Right cardiac atrium (tissue), 5 donors: ENCODE measurements at regions not wholly inside any gene's neighbourhood (a gene's known extent, or its start where the extent isn't known, plus 50 kb on each side); places are given as distances from the start of the nearest gene placed in this dataset.

Experiments used
- ATAC-seq, 2 donors: fragments of 200-7000 bp; cut with Tn5 transposase; one replicate each; pipeline versions ENCODE4 v1.8.0 to v1.9.1; 2020; ENCODE audit warnings: moderate library complexity in 2 of 2, mild to moderate bottlenecking in 1 of 2
- DNase-seq, 3 donors: peaks; one replicate each; pipeline ENCODE4 v3.0.0-alpha.2; 2020
- H3K27ac ChIP-seq: one replicate; pipeline ENCODE4 v1.5.1; 2013; ENCODE audit warnings: mild to moderate bottlenecking, low read length, control low read depth, moderate library complexity
- H3K27me3 ChIP-seq: one replicate; pipeline ENCODE4 v1.6.1; 2013; ENCODE audit not compliant: control insufficient read depth, insufficient read depth
- H3K4me1 ChIP-seq: one replicate; pipeline ENCODE4 v1.6.1; 2013; ENCODE audit warnings: low read length; ENCODE audit not compliant: control insufficient read depth, insufficient read depth
- H3K4me3 ChIP-seq: one replicate; pipeline ENCODE4 v1.5.1; 2013; ENCODE audit warnings: low read length, control low read depth
- H3K9me3 ChIP-seq: one replicate; pipeline ENCODE4 v1.6.1; 2013; ENCODE audit warnings: low read length; ENCODE audit not compliant: control insufficient read depth
- WGBS: extraction: QIAGEN DNeasy Blood & Tissue Kit; methylation state at CpG from one replicate; pipeline ENCODE4 v1.1.7; 2013; 5-methylcytosine and 5-hydroxymethylcytosine counted together
- intact Hi-C, 4 donors: fragments of 100-400 bp; cut with DNase I; formaldehyde crosslinking; loops; one replicate each; pipeline versions ENCODE4 v1.11.0 to v1.14.0; 2022 to 2023
- donor health status: healthy with polysubstance abuse.
- donor health status: DM: no; HTN: yes; CAD: no.
- donor health status: DM: no; HTN: no; CAD: no.
- donor health status: DM: no; HTN: yes; CAD: no; lungs with severe emphysema.
- donor health status: DM: yes; HTN: yes; CAD: no.

- peak in 1 of 3 donors; percentile 16 for DNase-seq
- ATAC-seq, result no peak
- no peak overlapping the region for H3K27ac ChIP-seq
- 60% methylated on average over 20 of the region's 20 CpGs for WGBS
- no peaks in the 10 kb centered on the region for H3K4me1 ChIP-seq
- H3K9me3 ChIP-seq, result peaks cover 2% of the 10 kb centered on the region
- H3K27me3 ChIP-seq, result no peaks in the 10 kb centered on the region
- no peak overlapping the region for H3K4me3 ChIP-seq
- intact Hi-C loops, result no loop called here
Observed at GRCh38 chr9:135328485-135329417, 150.8 kb upstream of the PPP1R26 start.

- Histone ChIP-seq H3K27me3 (no peaks in the 10 kb centered on the region), H3K4me1 (no peaks in the 10 kb centered on the region), H3K4me3 (no peak overlapping the region), H3K9me3 (peaks cover 2% of the 10 kb centered on the region), H3K27ac (no peak overlapping the region)
- 51% methylated on average over 21 of the region's 21 CpGs for WGBS
- intact Hi-C loops, result loop anchor here in 1 of 4 donors (2.0 kb wide), 1 partner anchor 19 kb away; no protein-coding TSS in a partner anchor
- peak in 1 of 3 donors; percentile 21 for DNase-seq
- no peak for ATAC-seq
Observed at GRCh38 chr9:135329571-135330306, 149.8 kb upstream of the PPP1R26 start.

GRCh38 chr9:135330307-135330631 lies 149.3 kb upstream of the PPP1R26 start:
- Histone ChIP-seq H3K4me3 (no peak overlapping the region), H3K27ac (no peak overlapping the region), H3K27me3 (no peaks in the 10 kb centered on the region), H3K4me1 (no peaks in the 10 kb centered on the region), H3K9me3 (peaks cover 2% of the 10 kb centered on the region)
- WGBS, result 76% methylated on average over 6 of the region's 6 CpGs
- ATAC-seq (no peak), DNase-seq (peak in 1 of 3 donors; percentile 12)
- intact Hi-C loops, result loop anchor here in 1 of 4 donors (2.0 kb wide), 1 partner anchor 19 kb away; no protein-coding TSS in a partner anchor

- WGBS, result 77% methylated on average over 14 of the region's 14 CpGs
- Histone ChIP-seq H3K27me3 (no peaks in the 10 kb centered on the region), H3K4me3 (no peak overlapping the region), H3K4me1 (no peaks in the 10 kb centered on the region), H3K9me3 (peaks cover 2% of the 10 kb centered on the region), H3K27ac (no peak overlapping the region)
- no peak for ATAC-seq
- intact Hi-C loops, result loop anchor here in 1 of 4 donors (2.0 kb wide), 1 partner anchor 20 kb away; no protein-coding TSS in a partner anchor
- DNase-seq, result peak in 1 of 3 donors; percentile 28
Observed at GRCh38 chr9:135330685-135331590, 148.6 kb upstream of the PPP1R26 start.

GRCh38 chr9:135332516-135332915 lies 147.1 kb upstream of the PPP1R26 start:
- Histone ChIP-seq H3K4me3 (no peak overlapping the region), H3K4me1 (no peaks in the 10 kb centered on the region), H3K27me3 (no peaks in the 10 kb centered on the region), H3K27ac (no peak overlapping the region), H3K9me3 (peaks cover 2% of the 10 kb centered on the region)
- DNase-seq, result no peak
- WGBS, result 66% methylated on average over 3 of the region's 3 CpGs
- intact Hi-C loops, result no loop called here
- ATAC-seq, result no peak

- no peaks in the 10 kb centered on the region for H3K9me3 ChIP-seq
- intact Hi-C loops, result no loop called here
- no peaks in the 10 kb centered on the region for H3K4me1 ChIP-seq
- no peak for DNase-seq
- no peaks in the 10 kb centered on the region for H3K27me3 ChIP-seq
- ATAC-seq, result no peak
- WGBS, result 91% methylated on average over 7 of the region's 7 CpGs
- H3K4me3 ChIP-seq, result no peak overlapping the region
- H3K27ac ChIP-seq, result no peak overlapping the region
Observed at GRCh38 chr9:135332979-135333748, 146.4 kb upstream of the PPP1R26 start.

- 86% methylated on average over 9 of the region's 9 CpGs for WGBS
- no peaks in the 10 kb centered on the region for H3K4me1 ChIP-seq
- DNase-seq, result peak in 1 of 3 donors; percentile 37
- no peaks in the 10 kb centered on the region for H3K27me3 ChIP-seq
- no peak overlapping the region for H3K4me3 ChIP-seq
- intact Hi-C loops, result no loop called here
- no peak overlapping the region for H3K27ac ChIP-seq
- ATAC-seq, result no peak
- H3K9me3 ChIP-seq, result no peaks in the 10 kb centered on the region
Observed at GRCh38 chr9:135334953-135335460, 144.6 kb upstream of the PPP1R26 start.

GRCh38 chr9:135335691-135336181 lies 143.8 kb upstream of the PPP1R26 start:
- 90% methylated on average over 14 of the region's 14 CpGs for WGBS
- intact Hi-C loops, result no loop called here
- Histone ChIP-seq H3K4me1 (no peaks in the 10 kb centered on the region), H3K27me3 (no peaks in the 10 kb centered on the region), H3K9me3 (no peaks in the 10 kb centered on the region), H3K4me3 (no peak overlapping the region), H3K27ac (no peak overlapping the region)
- peak in 1 of 3 donors; percentile 44 for DNase-seq
- ATAC-seq, result no peak

GRCh38 chr9:135336722-135337527 lies 142.7 kb upstream of the PPP1R26 start:
- no peaks in the 10 kb centered on the region for H3K9me3 ChIP-seq
- WGBS, result 86% methylated on average over 23 of the region's 23 CpGs
- intact Hi-C loops, result no loop called here

More at GRCh38 chr9:135336722-135337527, 142.7 kb upstream of the PPP1R26 start:
- Histone ChIP-seq H3K4me1 (no peaks in the 10 kb centered on the region), H3K4me3 (no peak overlapping the region), H3K27ac (no peak overlapping the region), H3K27me3 (no peaks in the 10 kb centered on the region)
- ATAC-seq, result no peak
- peak in 1 of 3 donors; percentile 18 for DNase-seq
